ENCODE measurements at regions not wholly inside any gene's neighbourhood (a gene's known extent, or its start where the extent isn't known, plus 50 kb on each side); places are given as distances from the start of the nearest gene placed in this dataset.
A peak's percentile ranks its signal among the peaks of the same experiment; 100 is the strongest.

DNA sequence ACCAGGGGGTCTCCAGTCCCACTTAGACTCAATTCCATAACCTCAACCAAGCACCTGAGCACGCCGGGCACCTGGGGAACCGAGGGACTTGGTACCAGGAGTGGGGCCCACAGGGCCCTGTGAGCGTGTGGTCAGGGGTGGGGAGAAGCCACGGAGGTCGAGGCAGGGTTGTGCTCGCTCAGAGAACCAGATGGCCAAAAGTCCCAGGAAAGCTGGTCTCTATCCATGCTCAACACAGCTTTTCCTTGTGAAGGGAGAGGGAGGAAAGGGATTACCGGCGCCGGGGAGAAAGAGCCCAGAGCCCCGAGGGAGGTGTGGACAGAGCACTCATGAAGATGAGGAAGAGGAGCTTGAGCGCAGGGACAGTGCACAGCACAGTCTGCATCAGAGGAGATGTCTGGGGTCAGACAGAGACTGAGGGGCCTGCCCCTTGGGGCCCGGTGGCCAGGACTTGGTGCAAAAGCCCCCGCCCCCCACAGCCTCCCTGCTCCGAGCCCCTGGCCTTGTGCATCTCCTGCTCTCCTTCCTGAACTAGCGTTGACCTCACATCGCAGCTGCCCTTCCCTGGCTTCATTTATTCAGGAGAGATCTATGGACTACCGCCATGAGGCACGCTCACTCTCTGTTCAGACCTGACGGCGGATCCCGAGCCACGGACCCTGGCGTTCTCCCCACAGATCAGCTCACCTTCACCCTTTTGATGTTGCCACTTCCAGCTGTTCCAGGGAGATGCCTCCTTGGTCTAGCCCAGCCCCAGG is 355.4 kb upstream of the TNRC6C start:
- H3K9me3 ChIP-seq (ENCODE audit: control insufficient read depth, low read length, poor library complexity, severe bottlenecking): no peaks in the 10 kb centered on the region
- Mint-ChIP-seq H3K27me3 (no peaks in the 10 kb centered on the region), H3K4me1 (no peaks in the 10 kb centered on the region), H3K4me3 (no peak overlapping the region), H3K27ac (no peak overlapping the region), H3K36me3 (ENCODE audit: low read depth) (no peaks in the 10 kb centered on the region)
- DNase-seq (no peak), ATAC-seq (no peak)

DNA sequence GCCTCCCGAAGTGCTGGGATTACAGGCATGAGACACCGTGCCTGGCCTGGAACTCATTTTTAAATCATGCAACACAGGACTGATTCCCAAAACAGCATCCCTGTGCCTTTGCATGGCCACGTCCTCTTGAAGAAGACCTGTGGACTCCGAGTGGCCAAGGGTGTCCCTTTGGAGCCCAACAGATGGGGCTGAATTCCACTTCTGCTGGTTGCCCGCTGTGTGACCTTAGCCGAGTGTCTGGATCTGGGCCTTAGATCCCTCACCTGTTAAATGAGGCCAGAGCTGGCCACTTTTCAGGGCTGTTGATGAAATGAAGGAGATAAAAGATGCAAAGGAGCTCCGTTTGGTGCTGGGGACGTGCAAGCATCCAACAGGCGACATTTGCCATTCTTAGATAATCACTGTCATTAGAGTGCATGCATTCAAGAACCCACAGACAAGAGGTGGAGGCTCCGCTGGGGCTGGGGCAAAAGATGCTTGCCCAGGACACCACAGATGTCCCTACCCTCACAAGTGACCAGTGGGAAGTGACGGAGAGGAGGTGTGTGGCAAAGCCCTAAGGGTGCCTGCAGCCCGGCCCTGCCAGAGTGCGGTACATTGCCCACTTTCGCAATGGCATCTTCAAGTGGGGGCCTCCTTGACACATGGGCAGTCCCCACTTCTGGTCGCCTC is 354.1 kb upstream of the TNRC6C start:
- H3K36me3 Mint-ChIP-seq (ENCODE audit: low read depth): no peaks in the 10 kb centered on the region
- no peaks in the 10 kb centered on the region for H3K27me3 Mint-ChIP-seq
- ATAC-seq: no peak
- H3K4me3 Mint-ChIP-seq: no peak overlapping the region
- no peaks in the 10 kb centered on the region for H3K9me3 ChIP-seq (ENCODE audit: control insufficient read depth, low read length, poor library complexity, severe bottlenecking)
- DNase-seq: no peak
- H3K27ac Mint-ChIP-seq: no peak overlapping the region
- peaks cover 3% of the 10 kb centered on the region for H3K4me1 Mint-ChIP-seq

DNA sequence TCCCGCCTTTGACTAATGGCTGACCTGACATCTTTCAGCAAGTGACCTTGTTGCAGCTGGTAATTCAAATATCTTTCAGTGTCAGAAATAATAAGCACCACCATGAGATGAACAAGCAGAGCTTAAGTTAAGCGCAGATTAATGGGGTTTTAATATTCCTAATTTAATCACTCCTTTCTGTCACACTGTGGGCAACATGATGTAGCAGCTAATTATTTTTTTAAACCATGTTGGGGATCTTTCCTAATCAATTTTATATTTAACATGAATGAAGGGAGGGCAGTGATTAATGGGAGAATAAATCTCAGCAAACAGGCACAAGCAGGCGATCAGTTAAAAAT is 353.6 kb upstream of the TNRC6C start:
- DNase-seq: no peak
- Mint-ChIP-seq H3K36me3 (ENCODE audit: low read depth) (no peaks in the 10 kb centered on the region), H3K27me3 (no peaks in the 10 kb centered on the region), H3K4me1 (peaks cover 6% of the 10 kb centered on the region), H3K27ac (no peak overlapping the region), H3K4me3 (no peak overlapping the region)
- no peak for ATAC-seq
- H3K9me3 ChIP-seq (ENCODE audit: control insufficient read depth, low read length, poor library complexity, severe bottlenecking): no peaks in the 10 kb centered on the region

DNA sequence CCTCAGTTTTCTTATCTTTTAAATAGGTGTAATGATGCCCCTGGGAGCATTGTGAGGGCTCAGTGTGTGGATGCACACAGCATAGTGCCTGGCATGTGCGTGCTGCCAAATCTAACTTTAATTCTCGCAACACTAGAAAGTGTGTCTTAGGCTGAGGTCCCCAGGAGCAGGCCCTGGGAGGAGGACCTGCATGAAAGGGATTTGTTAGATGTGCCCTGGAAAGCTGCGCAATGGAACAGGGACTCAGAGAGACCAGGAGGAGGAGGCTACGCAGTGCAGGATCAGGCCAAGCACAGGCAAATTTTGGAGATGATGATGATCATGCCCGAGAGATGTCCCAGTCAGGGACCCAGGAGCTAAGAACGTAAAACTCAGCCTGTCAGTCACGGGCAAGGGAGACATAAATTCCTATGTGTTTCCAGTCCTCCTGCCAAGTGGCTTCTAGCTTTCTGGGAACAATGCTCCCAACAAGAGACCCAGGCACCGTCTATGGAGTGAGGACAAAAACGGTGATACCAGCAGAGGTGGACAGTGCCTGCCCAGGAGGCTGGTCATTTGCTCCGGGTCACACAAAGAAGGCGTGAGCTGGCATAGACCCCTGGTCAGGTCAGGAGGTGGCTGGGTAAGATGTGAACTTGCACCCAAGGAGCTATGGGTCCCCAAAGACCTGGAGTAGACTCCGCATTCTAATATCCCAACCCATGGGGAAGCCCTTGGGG is 352.2 kb upstream of the TNRC6C start:
- Mint-ChIP-seq H3K4me3 (no peak overlapping the region), H3K27me3 (no peaks in the 10 kb centered on the region), H3K36me3 (ENCODE audit: low read depth) (no peaks in the 10 kb centered on the region), H3K27ac (no peak overlapping the region), H3K4me1 (peaks cover 16% of the 10 kb centered on the region)
- no peak for DNase-seq
- H3K9me3 ChIP-seq (ENCODE audit: control insufficient read depth, low read length, poor library complexity, severe bottlenecking): no peaks in the 10 kb centered on the region
- ATAC-seq: no peak

DNA sequence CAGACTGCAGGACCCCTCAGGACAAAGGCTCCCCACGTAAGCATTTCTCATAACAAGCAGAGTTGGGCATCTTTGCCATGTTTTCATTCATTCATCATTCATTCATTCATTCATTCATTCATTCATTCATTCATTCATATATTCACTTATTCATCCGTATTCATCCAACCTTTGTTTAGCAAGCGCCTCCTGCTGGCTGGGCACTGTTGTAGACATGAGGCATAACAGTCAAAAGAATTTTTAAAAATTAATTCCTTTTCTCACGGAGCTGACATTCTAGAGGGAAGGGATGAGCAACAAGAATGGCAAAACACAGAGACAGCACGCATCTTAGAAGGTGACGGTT is 351.7 kb upstream of the TNRC6C start:
- Mint-ChIP-seq H3K27me3 (no peaks in the 10 kb centered on the region), H3K4me3 (no peak overlapping the region), H3K4me1 (peaks cover 20% of the 10 kb centered on the region), H3K36me3 (ENCODE audit: low read depth) (no peaks in the 10 kb centered on the region), H3K27ac (no peak overlapping the region)
- ATAC-seq (no peak), DNase-seq (no peak)
- H3K9me3 ChIP-seq (ENCODE audit: control insufficient read depth, low read length, poor library complexity, severe bottlenecking): no peaks in the 10 kb centered on the region

DNA sequence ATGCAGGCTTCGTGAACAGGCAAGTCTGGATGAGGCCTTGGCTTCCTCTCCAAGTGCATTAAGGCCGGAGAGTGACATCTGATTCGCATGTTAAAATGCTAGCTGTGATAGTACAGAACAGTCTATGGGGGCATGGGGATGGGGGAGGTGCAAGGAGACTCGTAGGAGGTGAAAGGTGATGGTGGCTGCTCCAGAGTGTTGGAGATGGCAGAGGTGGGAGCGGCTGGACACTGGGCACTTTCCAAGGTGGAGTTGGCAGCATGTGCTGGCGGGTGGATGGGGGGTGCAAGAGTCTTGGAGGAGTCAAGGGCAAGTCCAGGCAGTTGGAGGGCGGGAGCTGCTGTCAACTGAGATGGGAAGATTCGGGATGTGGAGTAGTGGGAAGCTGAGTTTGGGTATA is 350.9 kb upstream of the TNRC6C start:
- peaks cover 20% of the 10 kb centered on the region for H3K4me1 Mint-ChIP-seq
- peak overlapping the region; percentile 41 for H3K4me3 Mint-ChIP-seq
- no peaks in the 10 kb centered on the region for H3K36me3 Mint-ChIP-seq (ENCODE audit: low read depth)
- ATAC-seq (no peak), DNase-seq (no peak)
- H3K27me3 Mint-ChIP-seq: no peaks in the 10 kb centered on the region
- no peak overlapping the region for H3K27ac Mint-ChIP-seq
- H3K9me3 ChIP-seq (ENCODE audit: control insufficient read depth, low read length, poor library complexity, severe bottlenecking): no peaks in the 10 kb centered on the region

DNA sequence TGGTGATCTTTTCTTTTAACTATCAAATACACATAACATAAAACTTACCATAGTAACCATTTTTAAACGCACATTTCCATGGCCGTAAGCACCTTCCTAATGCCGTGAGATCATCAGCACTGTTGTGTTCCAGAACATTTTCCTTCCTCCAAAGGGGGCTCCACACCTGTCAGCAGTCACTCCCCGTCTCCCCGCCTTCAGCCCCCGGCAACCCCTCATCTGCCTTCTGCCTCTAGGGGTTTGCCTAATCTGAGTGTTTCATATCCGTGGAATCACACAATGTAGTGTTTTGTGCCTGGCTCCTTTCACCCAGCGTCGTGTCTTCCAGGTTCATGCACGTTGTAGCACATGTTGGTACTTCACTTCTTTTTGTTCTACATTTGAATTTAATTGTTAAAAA is 350.1 kb upstream of the TNRC6C start:
- Mint-ChIP-seq H3K27ac (no peak overlapping the region), H3K4me1 (peaks cover 20% of the 10 kb centered on the region)

DNA sequence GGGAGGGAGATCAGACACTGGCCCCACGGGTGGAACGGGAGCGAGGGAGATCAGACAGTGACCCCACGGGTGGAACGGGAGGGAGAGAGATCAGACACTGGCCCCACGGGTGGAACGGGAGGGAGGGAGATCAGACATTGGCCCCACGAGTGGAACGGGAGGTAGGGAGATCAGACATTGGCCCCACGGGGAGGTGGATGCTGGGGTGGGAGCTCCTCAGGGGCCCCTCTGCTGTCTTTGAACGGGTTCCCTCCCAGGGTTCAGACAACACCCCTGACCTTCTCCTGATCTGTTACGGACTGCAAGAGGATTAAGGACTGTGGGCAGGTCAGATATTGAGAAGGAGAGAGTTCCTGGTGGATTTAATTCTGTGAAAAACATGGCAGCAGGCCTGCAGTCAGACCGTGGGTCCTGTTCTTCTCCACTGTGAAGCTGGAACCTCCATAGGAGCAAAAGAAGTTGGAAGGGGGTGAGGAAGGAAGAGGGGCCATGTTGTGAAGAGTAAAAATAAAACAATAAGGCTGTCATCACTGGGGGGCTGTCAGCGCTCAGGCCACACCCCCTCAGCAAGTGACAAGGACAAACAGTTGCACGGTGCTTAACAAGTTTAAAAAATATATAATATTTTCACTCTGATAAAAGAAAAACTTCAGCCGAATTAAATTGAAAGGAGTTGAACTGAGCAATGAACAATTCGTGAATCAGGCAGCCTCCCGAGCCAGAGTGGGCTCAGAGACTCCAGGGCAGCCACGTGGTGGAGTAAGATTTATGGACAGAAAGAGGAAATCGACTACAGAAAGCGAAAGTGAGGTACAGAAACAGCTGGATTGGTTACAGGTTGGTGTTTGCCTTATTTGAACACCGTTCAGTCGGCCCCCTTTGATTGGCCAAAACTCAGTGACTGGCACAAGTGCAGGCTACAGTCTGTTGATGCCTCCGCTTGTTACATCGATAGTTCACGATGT is 348.7 kb upstream of the TNRC6C start:
- ATAC-seq (peak; percentile 94), DNase-seq (peak in 1 of 3 donors; percentile 11)
- peak overlapping the region; percentile 83 for H3K27ac Mint-ChIP-seq
- H3K4me1 Mint-ChIP-seq: peaks cover 20% of the 10 kb centered on the region
- H3K27me3 Mint-ChIP-seq: no peaks in the 10 kb centered on the region
- peak overlapping the region; percentile 72 for H3K4me3 Mint-ChIP-seq
- H3K36me3 Mint-ChIP-seq (ENCODE audit: low read depth): no peaks in the 10 kb centered on the region
- no peaks in the 10 kb centered on the region for H3K9me3 ChIP-seq (ENCODE audit: control insufficient read depth, low read length, poor library complexity, severe bottlenecking)

More for the DNA sequence above, 350.1 kb upstream of the TNRC6C start:
- H3K27me3 Mint-ChIP-seq: no peaks in the 10 kb centered on the region
- DNase-seq: no peak
- no peak overlapping the region for H3K4me3 Mint-ChIP-seq
- ATAC-seq: no peak
- H3K36me3 Mint-ChIP-seq (ENCODE audit: low read depth): no peaks in the 10 kb centered on the region
- H3K9me3 ChIP-seq (ENCODE audit: control insufficient read depth, low read length, poor library complexity, severe bottlenecking): no peaks in the 10 kb centered on the region

DNA sequence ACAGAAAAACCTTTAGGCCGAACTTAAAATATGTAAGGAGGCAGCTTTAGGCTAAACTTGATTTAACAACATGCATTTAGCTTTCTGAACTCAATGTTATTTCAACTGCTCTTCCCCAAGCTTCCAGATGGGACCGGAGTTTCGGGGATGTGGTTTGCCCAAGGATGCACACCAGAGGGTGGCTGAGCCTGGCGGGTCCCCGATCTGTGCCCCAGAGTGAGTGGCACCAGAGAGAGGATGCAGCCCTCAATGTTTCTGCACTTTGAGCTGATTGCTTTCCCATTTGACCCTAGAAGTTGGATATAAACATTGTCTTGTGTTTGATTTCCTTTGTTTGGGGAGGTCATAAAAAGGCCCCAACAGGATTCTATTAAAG is 348.0 kb upstream of the TNRC6C start:
- peak; percentile 48 for ATAC-seq
- H3K4me3 Mint-ChIP-seq: peak overlapping the region; percentile 72
- H3K4me1 Mint-ChIP-seq: peaks cover 20% of the 10 kb centered on the region
- no peaks in the 10 kb centered on the region for H3K36me3 Mint-ChIP-seq (ENCODE audit: low read depth)
- H3K27ac Mint-ChIP-seq: peak overlapping the region; percentile 83
- no peak for DNase-seq
- no peaks in the 10 kb centered on the region for H3K27me3 Mint-ChIP-seq
- no peaks in the 10 kb centered on the region for H3K9me3 ChIP-seq (ENCODE audit: control insufficient read depth, low read length, poor library complexity, severe bottlenecking)

DNA sequence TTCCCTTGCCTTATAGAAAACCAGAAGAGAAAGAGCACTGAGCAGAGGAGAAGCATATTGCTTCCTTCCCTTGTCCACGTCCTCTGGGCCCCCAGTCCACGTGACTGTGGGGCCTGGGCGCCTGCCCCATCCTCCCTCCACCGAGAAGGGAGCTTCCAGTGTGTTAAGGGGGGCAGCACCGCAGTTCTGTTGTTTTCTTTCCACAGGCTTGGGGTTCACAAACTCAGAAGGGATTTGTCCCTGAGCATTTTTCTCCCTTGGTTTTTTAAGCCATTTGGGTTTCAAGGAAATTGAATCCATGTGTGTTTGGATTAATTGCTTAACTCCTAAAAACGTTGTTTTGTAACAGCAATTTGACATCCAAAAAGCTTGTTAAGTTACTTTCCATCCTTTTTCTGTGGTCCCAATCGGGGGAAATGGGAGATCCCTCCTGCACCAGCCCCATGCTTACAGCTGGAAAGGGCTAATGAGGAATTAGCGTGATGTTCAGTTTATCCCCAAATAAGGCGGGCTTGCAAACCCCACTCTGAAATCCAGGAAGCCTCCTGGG is 347.5 kb upstream of the TNRC6C start:
- H3K9me3 ChIP-seq (ENCODE audit: control insufficient read depth, low read length, poor library complexity, severe bottlenecking): no peaks in the 10 kb centered on the region
- no peak for ATAC-seq
- peak overlapping the region; percentile 72 for H3K4me3 Mint-ChIP-seq

DNA sequence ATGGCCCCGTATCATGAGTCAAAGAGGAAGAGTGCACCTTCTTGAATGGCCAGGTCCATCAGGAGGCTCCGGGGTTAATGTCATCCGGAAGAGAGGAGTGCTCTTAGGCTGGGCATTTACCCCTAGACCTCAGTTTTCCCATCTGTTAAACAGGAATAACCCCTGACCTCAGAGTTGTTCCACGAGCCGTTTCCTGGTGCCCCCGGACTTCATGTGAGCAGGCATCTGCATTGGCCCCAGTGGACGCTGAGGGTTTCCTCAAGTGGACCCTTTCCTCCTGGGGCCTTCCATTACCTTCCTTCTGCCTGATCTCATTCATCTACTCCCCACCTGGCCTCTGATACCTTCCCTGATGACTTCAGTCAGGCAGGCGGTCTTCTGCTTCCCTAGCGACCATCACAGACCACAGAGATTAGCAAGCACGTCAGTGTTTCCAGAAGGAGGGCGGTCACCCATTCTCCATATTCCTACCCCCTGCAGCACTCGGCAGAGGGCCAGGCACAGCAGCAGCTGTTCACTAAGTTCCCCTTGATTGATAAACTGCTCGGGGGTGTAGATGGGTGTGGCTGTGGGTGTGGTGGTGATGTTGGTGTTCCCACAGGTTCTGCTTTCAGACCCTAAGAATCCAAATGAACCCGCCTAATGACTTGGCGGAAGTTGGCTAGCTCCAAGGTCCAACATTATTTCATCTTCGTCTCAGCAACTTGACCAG is 346.6 kb upstream of the TNRC6C start:
- no peak overlapping the region for H3K27ac Mint-ChIP-seq

More for the DNA sequence above, 347.5 kb upstream of the TNRC6C start:
- Mint-ChIP-seq H3K27me3 (no peaks in the 10 kb centered on the region), H3K36me3 (ENCODE audit: low read depth) (no peaks in the 10 kb centered on the region), H3K27ac (peak overlapping the region; percentile 83), H3K4me1 (peaks cover 20% of the 10 kb centered on the region)
- DNase-seq: no peak

DNA sequence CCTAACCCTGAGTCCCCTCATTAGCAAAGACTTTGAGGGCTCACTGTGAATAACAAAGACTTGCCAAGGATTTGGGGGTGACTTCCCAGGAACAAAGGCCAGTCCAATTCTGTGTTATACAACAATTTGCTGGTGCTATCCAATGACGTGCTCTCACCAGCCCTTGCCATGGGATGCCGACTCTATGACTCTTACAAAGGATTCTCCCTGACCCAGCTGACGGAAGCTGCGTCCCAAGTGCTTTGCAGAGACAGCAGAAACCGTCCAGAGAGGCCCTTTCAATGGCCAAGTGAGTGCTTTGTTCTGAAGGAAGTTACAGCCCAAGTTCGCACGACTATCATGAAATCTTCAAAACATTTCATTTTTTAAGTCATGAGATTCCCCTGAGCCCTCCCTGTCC is 345.3 kb upstream of the TNRC6C start:
- no peaks in the 10 kb centered on the region for H3K9me3 ChIP-seq (ENCODE audit: control insufficient read depth, low read length, poor library complexity, severe bottlenecking)
- ATAC-seq (no peak), DNase-seq (no peak)
- Mint-ChIP-seq H3K27ac (no peak overlapping the region), H3K4me3 (no peak overlapping the region), H3K36me3 (ENCODE audit: low read depth) (no peaks in the 10 kb centered on the region), H3K4me1 (peaks cover 21% of the 10 kb centered on the region), H3K27me3 (peaks cover 6% of the 10 kb centered on the region)

More for the DNA sequence above, 346.6 kb upstream of the TNRC6C start:
- ATAC-seq (no peak), DNase-seq (no peak)
- Mint-ChIP-seq H3K27me3 (no peaks in the 10 kb centered on the region), H3K4me1 (peaks cover 20% of the 10 kb centered on the region), H3K36me3 (ENCODE audit: low read depth) (no peaks in the 10 kb centered on the region), H3K4me3 (no peak overlapping the region)
- H3K9me3 ChIP-seq (ENCODE audit: control insufficient read depth, low read length, poor library complexity, severe bottlenecking): no peaks in the 10 kb centered on the region
